Superior temporal gyrus (tissue), 1 donor: ENCODE measurements at regions not wholly inside any gene's neighbourhood (a gene's known extent, or its start where the extent isn't known, plus 50 kb on each side); places are given as distances from the start of the nearest gene placed in this dataset.

Experiments
- DNase-seq: peaks from one replicate; pipeline ENCODE4 v3.0.0-alpha.2; 2016; ENCODE audit errors: extremely low spot score

DNA sequence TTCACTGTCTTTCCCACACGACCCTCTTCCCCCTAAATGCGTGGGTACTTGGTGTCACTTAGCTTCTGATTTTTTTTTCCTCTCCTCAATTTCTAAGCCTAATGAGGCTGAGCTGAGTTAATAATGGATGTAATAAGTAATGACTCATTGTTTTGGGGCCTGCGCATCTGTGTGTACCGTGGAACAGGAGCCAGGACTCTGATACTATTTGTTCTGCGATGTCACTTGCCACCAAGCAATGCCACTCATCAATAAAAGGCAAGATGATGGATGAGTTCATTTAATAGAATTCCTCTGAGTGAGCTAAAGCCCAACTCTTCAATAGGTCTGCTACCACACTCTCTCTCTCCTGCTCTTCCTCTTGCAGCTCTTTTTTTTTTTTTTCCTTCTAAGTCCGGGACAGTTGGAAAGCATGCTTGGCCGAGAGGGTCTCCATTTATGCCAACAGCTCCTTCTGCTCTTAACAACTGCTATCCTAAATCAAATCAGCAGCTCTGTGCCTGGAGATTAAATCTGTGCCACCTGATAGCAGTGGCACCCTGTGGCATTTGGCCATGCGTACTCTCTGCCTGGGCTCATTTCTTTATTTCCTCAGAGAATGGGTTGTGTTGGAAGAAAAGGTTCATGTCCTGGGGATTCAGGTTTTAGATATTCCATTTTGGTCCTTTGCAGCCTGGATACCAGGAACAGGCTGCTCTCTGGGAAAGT is 1284.2 kb upstream of the PIK3C3 start:
- no peak for DNase-seq

DNA sequence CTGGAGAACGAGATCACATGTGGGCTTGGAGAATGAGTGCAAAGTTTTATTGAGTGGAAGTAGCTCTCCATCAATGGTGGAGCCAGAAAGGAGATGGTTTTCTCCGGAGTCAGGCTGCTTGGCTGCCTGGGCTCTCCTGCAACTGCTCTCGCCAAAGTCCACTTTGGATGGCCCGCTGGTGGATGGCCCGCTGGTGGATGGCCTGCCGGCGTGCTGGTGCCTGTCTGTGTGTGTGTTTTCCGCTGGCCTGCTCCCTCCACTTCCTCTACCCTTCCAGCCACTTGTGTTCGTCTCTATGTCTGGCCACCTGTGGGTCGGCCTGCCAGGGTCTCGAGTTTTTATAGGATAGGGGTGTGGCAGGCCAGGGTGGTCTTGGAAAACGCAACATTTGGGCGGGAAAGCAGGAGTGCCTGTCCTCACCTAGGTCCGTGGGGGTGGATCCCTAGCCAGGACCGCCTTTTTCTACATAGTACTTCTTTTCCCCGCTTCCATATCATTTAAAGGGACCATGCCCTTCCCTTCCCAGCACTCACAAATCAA is 1292.1 kb upstream of the PIK3C3 start:
- no peak for DNase-seq

DNA sequence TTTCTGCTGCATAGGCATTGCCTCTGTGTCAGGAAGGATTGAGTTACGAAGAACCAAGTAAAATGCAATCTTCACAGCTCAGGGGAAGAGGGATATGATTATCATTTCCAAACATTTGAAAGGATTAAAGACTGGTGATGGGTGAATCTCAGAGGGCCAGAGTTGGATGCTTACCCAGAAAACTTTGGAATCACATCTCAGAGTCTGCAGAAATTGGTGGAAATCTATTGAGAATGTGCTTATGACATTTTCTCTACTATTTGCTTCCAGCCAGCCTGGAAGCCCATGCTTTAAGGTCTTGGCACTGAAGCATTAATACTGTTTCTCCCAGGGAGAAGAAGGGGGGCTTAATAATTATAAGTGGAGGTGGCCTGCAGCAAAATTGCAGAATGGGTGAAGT is 1301.4 kb upstream of the PIK3C3 start:
- DNase-seq = no peak

DNA sequence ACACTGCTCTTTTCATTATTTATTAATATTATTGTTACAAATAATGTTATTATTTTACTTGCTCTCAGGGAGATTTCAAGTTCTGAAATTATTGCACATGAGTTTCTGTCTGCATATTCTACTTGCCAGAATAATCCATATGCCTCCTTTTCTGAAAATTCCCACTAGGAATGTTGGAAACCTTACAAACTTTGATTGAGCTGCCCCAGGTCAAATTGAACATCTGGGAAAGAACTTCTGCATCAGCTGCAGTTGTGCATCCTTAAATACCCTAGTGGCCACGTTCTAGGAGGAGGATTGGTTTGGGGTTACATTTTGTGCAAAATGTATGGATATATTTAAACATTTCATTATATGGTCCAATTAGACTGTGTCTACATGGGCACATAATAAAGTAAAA is 1302.7 kb upstream of the PIK3C3 start:
- DNase-seq = no peak

DNA sequence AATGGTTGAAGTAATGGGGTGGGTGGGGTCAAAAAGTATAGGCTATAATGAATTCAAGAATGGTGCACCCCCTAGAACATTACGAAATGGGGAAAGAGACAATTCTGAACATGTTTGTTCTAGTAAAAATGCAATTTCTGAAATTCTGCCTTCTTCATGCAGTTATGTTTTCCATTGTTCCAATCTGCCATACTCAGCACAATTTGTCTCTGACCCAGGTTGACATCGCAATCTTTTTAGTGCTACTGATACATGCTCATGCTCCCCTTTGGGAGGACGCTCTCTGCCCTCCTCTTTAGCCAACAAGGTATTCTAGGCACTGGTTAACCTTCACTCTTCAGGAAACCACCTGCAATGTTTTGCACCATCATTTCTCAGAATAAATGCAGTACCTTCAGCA is 1303.9 kb upstream of the PIK3C3 start:
- DNase-seq = no peak

DNA sequence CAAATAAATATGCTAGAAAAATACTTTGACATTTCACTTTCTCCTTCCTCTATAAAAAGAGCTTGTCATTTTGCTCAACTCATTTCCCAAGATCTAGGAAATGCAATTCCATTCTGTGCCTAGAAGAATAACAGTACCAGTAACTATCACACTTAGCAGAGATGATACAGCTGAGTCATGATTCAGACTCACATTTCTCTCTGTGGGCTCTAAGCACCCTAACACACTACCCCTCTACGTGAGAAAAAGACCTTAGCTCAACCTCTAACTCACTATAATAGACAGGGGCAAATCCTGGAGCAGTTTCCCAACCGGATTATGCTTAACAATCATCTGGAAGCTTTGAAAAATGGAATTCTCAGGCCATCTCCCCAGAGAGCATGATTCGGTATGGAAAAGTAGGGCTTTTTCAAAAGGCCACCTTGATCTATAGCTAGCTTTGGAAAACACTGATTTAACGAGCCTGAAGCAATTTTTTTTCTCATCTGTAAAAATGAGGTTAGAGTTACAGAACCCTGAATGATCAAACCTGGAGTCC is 1312.3 kb upstream of the PIK3C3 start:
- no peak for DNase-seq

GRCh38 chr18:40631319-40631718 is 1323.7 kb upstream of the PIK3C3 start:
- DNase-seq = no peak

DNA sequence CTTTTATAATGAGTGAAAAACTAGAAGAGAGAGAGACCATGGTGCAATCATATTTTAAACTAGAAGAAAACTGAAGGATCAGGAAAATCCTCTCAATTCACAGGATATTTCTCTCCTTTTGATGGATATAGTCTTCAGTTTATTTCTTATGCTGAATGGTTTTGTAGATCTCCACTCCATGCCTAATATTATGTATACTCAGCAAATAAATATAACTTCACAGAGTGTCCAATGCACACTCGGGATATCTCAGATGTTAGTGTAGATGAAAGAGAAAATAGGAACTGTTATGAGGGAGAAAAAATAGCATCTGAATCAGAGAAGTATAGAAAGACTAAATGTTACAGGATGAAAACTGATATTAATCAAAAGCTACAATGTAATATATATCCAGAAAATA is 1324.5 kb upstream of the PIK3C3 start:
- DNase-seq = no peak

GRCh38 chr18:40624959-40625358 is 1330.1 kb upstream of the PIK3C3 start:
- DNase-seq = no peak

GRCh38 chr18:40613721-40614120 is 1341.3 kb upstream of the PIK3C3 start:
- DNase-seq = no peak

GRCh38 chr18:40612356-40612755 is 1342.7 kb upstream of the PIK3C3 start:
- no peak for DNase-seq

DNA sequence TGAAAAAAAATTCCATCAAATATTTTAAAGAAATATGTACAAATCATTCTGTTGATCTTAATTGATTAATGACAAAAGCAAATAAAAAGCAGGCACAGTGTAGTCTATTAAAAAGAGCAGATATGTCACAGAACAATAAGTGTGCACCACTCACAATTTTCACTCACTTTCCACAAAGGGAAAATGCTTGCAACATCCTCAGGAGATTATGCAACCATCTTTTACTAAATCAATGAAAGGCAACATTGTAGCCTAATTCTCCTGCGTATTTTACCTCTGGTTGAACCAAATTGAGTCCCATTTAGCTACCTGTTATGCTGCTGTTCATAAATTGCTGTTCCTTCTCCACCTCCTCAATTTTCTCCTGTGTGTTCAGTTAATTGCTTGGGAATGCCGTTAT is 1346.8 kb upstream of the PIK3C3 start:
- DNase-seq = no peak

DNA sequence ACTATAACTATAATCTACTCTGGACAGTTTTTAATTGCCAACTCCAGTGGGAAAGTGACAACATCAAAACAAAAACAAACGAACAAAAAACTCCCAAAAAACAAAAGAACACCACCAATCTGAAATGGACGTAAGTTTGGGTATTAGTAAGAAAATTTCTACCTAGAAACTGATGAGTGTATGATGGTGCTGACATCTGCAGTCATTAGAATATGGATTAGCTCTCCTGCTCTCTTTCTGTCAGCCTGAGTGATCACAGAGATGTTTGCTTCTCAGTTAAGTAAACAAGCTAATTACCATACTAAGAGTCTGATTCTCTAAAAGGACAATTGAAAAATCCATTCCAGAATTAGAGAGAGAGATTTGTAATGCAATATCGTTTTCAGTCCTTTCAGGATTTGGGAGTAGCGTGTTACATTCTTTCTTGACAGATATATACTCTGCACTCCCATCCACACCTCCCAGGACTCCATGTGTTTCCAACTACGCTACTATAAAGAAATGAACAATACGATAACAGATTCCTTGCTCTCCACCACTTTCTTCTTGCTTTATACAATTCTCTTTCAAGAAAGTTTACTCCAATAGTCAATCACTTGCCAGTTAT is 1347.4 kb upstream of the PIK3C3 start:
- DNase-seq = no peak

GRCh38 chr18:40606996-40607395 is 1348.0 kb upstream of the PIK3C3 start:
- DNase-seq = no peak

- DNase-seq = no peak
Measured at GRCh38 chr18:40583671-40584070, 1371.4 kb upstream of the PIK3C3 start.

DNA sequence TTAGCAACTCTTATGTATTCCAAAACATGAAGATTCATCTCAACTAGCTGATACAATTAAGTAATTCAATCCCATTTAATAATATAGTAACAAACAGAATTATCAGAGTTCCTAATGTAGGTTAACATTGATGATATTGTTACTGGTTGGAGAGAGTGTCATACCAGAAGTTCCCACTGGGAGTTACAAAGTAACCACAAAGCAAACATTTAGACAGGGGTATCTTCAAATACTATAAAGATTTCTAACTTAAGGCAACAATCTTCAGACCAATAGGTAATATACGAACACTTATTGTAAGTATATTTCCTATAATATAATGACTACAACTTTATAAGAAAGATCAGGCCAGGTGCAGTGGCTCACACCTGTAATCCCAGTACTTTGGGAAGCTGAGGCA is 1372.9 kb upstream of the PIK3C3 start:
- no peak for DNase-seq

GRCh38 chr18:40577981-40578365 is 1377.1 kb upstream of the PIK3C3 start:
- no peak for DNase-seq

DNA sequence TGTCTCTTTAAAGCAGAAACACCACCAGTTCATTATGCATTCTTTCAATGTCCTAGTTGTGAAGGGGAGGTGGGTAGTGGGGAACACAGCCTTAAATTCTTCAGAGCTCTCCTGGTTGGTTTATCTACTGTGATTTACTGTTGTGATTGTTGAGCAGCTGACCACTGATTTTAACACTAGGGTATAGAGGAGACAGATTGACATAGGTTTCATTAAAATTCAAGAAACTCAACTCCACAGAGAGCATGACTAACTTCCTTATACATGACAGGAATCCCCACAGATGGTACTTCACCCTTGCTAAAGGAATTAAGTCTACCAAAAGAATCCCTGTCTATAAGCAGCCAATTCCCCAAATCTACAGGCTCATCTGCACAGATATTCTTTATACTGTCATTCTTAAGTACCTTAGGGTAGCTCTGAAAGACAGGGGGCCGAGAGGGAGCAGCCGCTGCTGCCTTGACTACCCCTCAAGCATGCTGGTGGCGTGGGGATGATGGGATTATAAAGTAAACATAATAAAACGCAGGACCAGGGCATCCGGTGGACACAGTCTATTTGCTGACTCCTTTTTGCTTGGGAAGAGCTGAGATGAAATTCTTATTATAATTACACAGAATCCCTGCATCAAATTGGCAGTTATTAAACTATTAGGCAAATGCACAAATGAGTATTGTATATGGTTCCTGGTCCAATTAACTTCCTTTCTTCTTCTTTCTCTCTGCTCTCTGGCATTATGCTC is 1377.6 kb upstream of the PIK3C3 start:
- no peak for DNase-seq

- no peak for DNase-seq
Measured at GRCh38 chr18:40576507-40577115, 1378.4 kb upstream of the PIK3C3 start.

DNA sequence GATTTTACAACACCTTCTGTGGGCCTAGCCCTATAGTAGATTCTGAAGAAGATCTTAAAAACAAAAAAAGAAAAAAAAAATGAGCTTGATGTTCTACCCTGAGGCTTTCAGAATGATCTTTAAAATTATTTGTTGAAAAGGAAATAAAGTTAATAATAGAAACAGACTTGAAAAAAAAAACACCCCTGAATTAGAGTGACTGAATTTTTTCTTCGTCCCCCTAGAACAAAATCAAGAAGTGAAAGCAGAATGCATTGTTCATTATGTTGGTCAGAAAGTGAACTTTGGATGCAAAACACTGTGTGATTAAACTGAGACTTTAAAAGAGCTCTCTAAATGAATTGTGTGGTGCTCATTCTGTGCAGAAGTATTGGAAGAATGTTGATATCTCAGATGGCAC is 1384.4 kb upstream of the PIK3C3 start:
- DNase-seq = no peak

DNA sequence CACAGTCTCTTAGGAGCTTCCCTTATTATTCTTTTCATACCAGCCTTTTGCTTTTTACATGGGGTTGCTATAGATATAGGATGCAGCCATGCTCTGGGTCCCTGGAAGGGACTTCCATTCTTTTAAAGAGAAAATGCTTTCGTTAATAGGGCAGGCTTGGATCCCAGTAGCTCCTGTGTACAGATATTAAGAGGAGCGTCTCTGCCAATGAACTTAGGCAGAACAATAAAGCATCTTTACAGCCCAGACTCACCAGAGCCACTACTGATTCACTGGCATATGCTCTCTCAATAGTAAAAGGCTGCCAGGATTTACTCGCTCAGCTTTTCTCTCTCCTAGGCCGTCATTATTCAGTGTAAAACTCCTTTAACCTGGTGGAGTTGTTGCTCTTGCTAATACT is 1385.4 kb upstream of the PIK3C3 start:
- DNase-seq = no peak

GRCh38 chr18:40566510-40566844 is 1388.6 kb upstream of the PIK3C3 start:
- no peak for DNase-seq
